Left kidney (tissue), 1 donor: ENCODE measurements at regions not wholly inside any gene's neighbourhood (a gene's known extent, or its start where the extent isn't known, plus 50 kb on each side); places are given as distances from the start of the nearest gene placed in this dataset.

Experiments
- DNase-seq: peaks from one replicate; pipeline ENCODE4 v3.0.0-alpha.2; 2013

DNA sequence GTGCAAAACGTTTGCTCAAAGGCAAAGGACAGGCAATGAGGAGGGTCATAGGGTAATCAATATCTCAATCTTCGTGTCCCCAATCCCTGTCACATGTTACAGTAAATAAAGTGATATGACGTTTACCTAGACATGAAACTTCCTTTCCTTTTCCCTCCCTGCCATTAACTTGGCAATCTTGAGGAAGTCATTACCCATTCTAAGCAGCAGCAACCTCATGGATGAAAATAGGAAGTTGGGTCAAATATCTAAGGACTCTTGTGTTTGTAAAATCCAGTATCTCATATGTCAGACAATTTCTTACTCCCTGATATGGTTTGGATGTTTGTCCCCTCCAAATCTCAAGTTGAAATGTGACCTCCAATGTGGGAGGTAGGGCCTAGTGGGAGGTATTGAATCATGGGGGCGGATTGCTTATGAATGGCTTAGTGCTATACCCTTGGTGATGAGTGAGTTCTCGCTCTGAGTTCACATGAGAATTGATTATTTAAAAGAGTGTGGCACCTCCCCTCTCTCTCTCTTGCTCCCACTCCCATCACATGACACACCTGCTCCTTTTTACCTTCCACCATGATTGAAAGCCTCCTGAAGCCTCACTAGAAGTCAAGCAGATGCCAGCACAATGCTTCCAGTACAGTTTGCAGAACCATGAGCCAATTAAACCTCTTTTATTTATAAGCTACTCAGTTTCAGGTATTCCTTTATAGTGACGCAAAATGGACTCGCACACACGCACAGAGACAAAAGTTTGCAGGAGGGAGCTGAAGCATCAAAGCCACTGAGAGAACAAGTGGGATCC is 545.9 kb upstream of the JARID2 start:
- DNase-seq = no peak

DNA sequence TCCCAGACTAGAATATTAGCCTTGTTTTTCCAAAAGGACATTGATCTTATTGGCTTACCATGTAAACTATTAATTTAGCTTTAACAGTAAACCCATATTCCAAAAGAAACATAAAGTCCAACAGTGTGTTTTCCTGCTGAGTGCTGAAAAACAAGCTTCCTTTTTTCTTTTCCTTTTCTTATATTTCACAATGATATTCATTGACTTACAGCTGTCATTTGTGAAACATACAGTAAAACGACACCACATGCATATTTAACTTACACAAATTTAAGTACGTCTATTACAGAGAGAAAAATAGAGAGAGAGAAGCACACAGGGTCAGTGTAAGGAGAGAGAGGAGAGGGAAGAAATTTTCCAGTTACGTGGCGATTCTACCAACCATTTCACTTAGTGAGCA is 543.9 kb upstream of the JARID2 start:
- DNase-seq = no peak

DNA sequence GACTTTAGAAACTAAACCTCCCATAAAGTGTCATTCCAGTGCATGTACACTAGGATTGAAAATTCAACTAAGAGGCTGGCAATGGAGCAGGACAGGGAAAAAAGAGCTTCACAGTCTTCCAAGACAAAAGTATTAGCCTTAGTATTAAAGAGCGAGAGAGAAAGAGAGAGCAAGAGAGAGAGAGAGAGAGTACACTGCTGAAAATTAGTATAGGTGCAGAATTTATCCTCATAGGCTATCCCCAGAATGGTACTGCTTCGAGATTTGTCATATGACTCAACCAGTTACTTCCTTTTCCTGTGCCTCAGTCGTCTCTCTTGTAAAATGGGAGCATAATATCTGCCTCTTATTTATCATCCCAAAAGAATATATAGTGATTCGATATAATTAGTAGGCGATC is 543.2 kb upstream of the JARID2 start:
- no peak for DNase-seq

DNA sequence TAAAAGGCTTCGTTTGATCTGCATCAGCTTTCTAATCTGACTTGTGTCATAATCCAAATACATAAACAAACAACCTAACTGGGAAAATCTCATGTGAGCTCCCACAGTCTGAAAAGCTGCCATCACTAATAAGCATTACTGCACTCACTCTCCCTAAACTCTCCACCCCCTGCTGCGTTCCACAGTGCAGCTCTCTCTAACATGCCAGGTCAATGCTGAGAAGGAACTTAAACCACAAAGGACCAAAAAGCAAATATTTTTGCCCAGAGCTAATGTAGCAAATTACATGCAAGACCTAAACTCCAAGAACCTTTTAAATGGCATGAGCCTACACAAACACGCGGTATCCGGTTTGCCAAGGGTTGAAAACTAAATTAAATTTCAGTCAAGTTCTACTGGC is 542.3 kb upstream of the JARID2 start:
- no peak for DNase-seq

DNA sequence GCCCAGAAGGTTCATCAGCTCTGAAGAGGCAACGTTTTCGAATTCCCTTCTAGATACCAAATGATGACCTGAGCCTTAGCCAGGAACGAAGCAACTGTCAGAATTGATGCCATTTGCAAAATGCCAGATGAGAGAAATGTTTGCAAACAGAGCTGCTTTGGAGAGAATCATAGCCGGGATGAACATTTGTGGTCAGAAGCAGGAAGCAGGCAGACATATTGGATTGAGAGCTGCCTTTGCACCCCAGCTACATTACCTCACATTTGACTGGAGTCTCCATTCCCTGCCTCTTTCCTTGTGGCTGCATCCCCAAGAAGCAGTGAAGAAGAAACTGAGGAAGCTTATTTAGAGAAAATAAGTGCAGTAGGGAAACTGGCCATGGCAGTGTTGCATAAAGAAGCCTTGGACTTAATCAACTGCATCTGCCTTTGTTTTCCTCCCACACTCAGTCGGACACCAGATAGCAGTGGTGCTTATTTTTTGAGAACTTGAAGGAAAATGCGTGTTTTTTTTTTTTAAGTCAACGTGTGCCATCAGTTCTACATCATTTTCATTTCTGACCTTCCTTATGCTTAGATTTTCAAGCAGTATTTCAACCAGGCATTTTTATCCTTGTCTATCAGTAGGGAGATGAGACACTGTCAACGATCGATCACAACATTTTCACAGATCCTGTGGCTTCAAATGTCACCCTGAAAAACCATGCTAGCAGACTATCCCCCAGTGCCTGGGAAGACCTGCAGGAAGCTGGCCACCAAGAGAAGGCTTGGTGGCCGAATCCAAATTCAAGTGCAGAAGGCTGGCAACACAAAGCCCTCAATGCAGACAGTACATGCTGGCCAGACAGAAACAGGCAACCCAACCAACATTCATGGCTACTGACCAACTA is 541.2 kb upstream of the JARID2 start:
- no peak for DNase-seq

DNA sequence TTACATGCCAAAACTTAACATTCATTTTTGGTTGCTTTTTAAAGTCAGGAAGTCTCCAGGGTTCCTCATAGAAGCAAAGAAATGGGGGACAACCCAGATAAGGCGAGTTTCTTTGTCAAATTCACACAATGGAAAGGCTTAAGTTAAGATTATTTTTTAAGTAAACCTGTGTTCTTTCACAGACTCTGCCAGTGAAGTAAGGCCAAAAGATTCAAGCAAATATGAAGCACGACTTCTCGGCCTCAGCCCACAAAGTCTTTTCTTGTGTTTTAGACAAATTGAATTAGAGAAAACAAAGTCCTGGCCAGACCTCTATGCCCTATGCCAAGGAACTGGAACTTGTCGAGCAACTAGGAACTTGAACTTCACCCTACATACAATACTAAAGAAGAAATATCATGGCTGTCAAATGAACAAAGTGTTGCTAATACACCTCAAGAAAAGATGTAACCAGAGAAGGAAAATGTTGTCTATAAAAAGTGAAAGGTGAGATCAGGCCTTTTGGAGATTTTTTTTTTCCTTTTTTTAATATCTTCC is 540.0 kb upstream of the JARID2 start:
- DNase-seq = no peak

DNA sequence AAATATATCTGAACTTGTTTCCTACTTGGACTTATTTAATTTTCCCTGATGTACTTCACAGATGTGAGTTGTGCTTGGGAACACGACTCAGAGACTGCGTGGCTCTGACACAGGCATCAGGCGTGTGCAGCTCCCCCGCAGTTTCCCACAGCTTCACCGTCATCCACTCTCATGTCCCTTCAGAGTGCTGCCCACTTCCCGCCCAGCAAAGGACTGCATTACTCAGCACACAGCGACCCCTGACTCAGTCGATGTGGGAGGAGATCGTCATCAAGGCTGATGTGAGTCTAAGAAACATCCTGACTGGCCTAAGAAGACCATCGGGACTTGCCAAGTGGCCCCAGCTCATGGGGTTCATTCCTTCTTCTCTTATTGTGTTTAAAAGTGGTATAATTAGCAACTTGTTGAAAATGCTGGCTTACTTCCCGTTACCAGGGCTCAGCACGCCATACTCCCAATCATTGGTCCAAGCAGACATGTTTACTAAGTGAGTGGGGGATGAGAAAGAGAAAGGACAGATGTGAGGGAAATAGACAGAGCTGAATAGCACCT is 539.4 kb upstream of the JARID2 start:
- no peak for DNase-seq

DNA sequence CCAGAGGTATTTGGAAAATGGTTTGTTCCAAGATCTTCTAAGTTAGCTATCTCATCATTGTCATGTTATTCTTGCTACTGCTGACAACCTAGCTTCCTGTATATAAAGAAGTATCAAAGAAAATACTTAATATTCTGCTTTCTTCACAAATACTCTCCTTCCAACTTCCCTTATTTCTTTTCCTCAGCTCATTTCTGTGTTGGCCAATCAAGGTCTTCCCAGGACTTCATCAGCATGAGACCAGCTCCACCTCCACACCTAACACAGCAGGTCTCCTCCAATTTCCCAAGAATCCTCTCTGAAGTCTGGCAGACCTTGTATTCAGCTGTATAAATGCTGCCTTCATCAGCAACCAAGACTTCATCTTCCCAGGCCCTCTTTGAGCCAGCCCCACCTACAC is 538.6 kb upstream of the JARID2 start:
- DNase-seq = no peak

DNA sequence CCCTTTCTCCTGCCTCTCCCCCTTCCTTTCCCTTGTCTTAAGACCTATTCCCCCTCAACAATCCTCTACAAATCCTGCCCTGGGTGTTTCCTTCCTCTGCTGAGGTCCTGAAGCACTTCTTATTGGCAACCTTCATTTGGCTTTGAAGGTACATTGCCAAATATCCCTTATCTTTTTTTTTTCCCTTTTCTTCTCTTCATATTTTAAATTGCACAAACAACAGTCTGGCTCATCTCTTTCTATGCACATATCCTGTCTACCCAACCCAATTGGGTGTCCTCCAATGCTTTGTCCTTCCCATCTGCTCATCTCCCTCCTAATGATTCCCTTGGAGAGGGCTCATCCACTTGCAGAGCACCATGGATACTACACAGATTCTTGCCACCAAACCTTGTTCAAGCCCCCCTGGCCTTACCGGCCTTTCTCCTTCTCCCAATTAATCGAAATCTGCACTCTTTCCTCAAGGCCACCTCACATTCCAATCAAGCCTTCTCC is 537.9 kb upstream of the JARID2 start:
- DNase-seq = no peak

DNA sequence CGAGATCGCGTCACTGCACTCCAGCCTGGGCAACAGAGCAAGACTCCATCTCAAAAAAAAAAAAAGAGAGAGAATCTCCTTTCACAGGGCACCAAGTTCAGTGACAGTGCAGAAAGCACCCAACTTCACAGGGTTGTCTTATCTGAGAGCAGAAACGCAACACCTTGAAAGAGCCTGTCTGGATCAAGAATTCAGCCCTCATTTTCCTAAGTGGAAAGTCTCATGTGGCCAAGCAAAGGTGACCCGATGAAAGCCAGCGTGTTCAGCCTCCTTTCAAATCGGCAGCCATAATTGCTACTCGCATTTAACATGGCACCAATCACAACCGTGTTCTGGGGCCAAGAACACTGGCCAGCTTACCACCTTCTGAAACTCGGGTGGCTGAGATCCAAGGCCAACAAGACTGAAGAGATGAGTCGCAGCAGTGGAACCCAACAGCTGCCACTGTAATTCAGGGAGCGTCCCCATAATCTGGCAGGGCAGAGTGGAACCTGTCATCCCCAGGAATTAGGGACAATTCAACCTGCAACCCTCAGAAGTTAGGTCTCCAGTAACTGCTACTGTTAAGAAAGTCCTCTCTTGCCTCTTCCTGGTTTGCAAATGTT is 536.7 kb upstream of the JARID2 start:
- no peak for DNase-seq

DNA sequence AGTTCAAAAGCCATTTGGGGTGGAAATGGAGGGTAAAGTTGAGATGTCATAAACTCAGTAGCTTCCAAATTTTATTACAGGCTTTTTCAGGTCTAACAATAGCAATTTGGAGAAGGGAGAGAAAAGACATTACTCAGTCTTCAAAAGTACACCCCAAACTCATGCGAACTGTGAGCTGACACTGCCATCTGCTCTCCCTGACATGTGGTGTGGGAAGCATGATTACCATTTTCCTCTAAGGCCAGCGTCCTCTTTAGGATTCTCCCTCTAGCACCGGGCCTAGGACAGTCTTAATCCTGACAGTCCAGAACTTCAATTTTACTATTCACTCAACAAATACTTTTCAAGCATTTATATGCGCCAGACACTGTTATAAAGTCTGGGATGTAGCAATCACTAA is 536.0 kb upstream of the JARID2 start:
- DNase-seq = no peak

DNA sequence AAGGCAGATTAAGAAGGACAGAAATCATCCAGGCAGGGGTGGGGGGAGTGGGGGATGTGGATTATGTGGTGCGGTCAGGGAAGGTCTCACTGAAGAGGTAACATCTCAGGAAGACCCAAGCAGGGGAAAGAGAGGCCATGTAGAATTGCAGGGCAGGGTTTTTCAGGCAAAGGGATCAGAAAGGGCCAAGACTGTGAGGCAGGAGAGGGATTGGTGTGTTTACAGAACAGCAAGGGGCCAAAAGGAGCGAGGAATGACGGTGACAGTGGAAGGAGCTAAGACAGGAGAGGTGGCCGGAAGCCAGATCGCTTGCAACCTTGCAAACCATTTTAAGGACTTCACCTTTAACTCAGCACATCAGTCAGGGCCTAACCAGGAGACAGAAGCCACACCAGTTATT is 535.4 kb upstream of the JARID2 start:
- DNase-seq = no peak

DNA sequence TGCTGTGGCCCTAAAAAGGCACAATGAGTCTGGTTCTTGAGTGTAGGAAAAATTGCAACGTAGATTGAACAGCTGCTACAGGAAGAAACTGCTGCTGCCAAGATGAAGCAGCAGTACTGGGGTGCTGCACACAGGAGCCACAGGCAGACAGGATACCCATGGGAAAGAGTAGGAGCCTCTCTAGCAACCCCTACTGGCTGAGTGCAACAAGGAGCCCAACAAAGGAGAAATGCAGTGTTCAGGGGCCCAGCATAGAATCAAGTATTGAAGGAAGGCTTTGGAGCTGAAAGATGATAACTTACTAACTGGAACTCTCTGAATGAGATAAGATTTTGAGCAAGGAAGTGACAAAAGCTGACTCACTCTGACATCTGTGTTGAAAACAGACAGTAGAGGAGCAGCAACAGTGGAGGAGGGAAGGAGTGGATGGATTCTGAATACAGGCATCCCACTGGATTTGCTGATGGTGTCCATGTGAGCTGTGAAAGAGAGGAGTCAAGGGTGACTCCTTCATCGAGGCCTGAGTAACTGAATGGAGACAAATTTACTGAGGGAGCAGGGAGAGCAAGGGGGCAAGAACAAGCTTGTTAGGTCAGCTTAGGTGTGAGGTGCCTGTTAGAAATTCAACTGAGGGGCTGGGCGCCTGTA is 534.7 kb upstream of the JARID2 start:
- DNase-seq = no peak

DNA sequence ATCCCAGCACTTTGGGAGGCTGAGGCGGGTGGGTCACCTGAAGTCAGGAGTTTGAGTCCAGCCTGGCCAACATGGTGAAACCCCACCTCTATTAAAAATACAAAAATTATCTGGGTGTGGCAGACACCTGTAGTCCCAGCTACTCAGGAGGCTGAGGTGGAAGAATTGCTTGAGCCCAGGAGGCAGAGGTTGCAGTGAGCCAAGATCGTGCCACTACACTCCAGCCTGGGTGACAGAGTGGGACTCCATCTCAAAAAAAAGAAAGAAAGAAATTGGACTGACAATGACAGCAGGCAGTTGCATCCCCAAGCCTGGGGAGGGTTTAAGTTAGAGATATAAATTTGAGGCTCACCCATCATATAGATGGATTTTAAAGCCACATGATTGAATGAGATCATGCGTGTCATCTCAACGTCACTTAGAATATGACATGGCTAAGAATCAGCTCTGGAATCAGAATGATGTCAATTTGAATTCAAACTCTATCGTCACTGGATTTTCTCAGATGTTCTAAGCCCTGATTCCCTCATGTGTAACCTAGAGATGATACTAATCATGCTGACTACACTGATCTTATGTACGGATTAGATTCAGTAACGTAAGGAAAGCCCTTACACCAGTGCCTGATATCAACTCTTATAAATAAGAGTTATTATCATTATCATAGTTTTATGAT is 534.0 kb upstream of the JARID2 start:
- DNase-seq = no peak

DNA sequence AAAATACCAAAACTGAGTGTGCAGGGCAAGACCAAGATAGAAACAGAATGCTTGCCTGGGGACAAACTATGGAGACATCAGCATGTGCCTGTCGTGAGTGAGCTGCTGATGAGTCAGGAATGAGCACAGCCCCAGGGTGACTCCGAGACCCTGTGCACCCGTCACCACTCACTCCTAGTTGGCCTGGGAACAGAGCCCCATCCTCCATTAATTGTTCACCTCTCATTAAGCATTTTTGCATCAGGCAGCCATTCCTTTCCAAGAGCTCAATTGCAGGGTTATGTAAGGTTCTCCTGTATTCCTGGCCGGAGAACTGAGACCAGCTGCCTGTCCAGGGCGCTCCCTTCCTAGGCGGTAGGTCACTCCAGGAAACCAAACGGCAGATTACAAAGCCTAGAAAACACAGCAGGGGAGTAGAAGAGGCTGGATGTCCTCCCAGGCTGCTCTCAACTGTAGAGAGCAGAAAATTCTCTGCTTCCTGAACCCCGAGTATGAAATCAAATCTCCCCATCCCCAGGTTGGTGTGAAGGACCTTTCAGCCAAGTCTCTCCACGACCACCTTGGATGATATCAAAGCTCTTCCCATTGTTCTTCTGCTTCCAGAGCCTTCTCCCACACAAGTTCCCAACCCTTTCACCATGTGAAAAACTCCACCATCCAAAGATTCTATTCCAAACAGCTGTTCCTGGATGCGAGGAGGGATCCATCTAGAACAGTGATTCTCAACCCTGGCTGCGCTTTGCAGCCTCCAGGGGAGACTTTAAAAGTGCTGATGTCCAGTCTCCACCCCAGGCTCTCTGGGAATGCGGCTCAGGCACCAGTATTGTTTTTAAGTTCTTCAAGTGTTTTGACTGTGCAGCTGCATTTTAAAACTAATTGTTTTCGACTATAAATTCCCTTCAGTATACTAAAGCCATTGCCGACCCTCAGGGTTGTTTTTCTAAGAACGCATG is 532.6 kb upstream of the JARID2 start:
- no peak for DNase-seq

DNA sequence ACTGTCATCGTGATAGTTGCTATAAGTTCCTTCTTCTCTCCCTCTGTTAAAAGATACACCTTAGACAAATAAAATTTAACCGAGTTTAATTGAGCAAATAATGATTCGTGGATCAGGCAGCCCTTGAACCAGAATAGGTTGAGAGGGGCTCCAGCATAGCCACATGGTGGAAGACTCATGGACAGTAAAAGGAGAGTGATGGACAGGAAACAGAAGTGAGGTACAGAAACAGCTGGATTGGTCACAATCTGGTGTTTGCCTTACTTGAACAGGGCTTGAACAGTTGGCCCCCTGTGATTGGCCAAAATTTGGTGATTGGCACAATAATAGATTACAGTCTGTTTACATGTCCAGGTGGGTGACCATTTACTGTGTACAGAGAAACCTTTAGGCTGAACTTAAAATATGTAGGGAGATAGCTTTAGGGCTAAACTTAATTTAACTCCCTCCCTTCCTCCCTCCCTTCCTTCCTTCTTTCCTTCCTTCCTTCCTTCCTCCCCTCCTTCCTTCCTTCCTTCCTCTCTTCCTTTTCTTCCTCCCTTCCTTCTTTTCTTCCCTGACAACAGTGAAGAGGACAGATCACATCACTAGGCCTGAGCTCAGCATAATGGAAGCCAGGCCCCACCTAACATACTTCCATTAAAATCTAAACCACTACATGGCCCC is 531.8 kb upstream of the JARID2 start:
- no peak for DNase-seq

DNA sequence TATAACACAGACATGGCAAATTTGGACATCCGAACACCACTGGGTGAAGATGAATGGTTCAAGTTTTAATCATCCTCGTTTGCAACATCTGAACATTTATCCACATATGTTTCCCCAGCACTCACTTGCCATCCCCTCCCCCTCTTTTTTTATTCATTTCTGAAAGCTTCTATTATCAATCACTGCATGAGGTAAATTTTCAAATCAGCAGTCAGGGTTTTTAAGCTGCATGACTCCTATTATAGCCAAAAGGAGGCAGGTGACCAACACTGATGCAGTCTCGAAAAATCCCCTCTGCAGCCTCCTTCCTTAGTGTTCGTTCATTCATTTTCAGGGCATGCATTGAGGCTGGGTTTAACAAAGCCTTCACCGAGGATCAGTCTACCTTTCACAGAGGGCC is 530.8 kb upstream of the JARID2 start:
- no peak for DNase-seq

DNA sequence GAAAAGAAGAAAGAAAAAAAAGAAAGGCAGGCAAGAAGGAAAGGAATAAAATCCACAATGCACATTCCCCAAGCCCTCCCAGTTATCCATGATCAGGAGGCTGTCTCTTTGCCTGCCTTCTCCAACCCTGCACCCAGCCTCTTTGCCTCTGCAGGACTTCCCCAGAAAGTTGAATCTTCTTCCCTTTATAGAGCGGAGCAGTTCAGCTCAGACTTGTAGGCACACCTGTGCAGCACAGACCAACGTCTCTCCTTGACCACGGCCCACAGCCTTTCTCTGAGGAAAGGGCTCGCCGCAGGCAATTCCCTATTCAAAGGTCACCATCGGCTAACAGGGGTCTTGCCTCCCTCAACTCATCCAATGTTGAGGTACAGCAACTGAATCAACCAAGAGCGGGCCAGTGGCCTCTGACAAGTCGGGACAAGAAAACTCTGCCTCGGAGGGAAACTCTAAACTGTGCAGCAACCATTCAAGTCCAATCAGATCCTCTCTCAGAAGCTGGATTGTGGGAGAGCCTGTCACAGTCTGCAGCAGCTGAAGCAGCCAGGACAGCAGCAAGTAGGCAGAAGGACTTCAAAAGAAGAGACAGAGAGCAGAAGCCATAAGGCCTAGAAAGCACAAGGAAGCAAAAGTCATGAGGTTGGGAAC is 529.2 kb upstream of the JARID2 start:
- DNase-seq = no peak

DNA sequence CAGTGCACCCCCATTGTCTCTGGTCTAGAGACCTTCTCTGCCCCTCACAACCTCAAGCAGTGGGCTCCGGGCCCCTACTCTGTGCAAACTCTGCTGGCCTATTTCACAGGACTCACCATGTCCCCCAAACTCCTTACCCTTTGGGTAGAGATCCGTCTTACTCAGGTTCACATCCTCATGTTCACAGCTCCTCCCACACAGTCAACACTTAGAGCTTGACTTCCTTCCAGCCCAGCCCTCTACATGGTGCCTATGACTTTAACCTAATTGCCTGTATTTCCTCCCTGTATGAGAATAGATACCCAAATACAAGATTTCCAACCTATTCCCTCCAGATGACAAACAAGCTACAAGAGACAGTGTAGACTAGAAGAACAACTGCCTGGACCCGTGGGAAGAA is 528.6 kb upstream of the JARID2 start:
- DNase-seq = no peak
